B cell (primary cell): ENCODE measurements at regions not wholly inside any gene's neighbourhood (a gene's known extent, or its start where the extent isn't known, plus 50 kb on each side); places are given as distances from the start of the nearest gene placed in this dataset.

ENCODE experiments used
- ATAC-seq: fragments of 200-7000 bp; cut with Tn5 transposase; one replicate; pipeline ENCODE4 v1.10.0; 2021; ENCODE audit warnings: low read depth, mild to moderate bottlenecking, moderate number of reproducible peaks, moderate library complexity
- CTCF ChIA-PET: fragments of 350-600 bp; sonication (Branson Sonifier 250); formaldehyde crosslinking; loops from one replicate; lab custom pipeline; 2021; ENCODE audit warnings: antibody characterized with exemption, inconsistent platforms; lab: Charles Lee
- POLR2A ChIA-PET: fragments of 350-600 bp; sonication (Branson Sonifier 250); formaldehyde crosslinking; loops from one replicate; lab custom pipeline; 2021; ENCODE audit warnings: antibody characterized with exemption; lab: Charles Lee
- DNase-seq: peaks from one replicate; pipeline ENCODE4 v3.0.0; 2013
- H2AFZ ChIP-seq: 2 replicates; pipeline ENCODE4 v1.6.1; 2012; ENCODE audit warnings: mild to moderate bottlenecking, low read depth, low read length; ENCODE audit not compliant: insufficient read depth, poor library complexity, severe bottlenecking
- H3K27ac ChIP-seq, 2 donors: 1 replicate in 1 of 2; 2 replicates in 1 of 2; pipeline ENCODE4 v1.5.1; 2012 to 2013; ENCODE audit warnings: low read length in 2 of 2, mild to moderate bottlenecking in 2 of 2, moderate library complexity in 1 of 2
- H3K27me3 ChIP-seq, 4 experiments: fragments of 200-600 bp in 1 of 4; sonication (generic) in 1 of 4; replicated peaks in 1 of 4; 1 replicate in 2 of 4; 2 replicates in 2 of 4; pipeline versions ENCODE4 v1.6.1 to v1.7.0; 2013 to 2016; ENCODE audit warnings: low read length in 3 of 4, mild to moderate bottlenecking in 2 of 4, mixed read lengths in 1 of 4, moderate library complexity in 1 of 4; ENCODE audit not compliant: insufficient read depth in 4 of 4, control insufficient read depth in 3 of 4; ENCODE audit errors: control extremely low read depth in 1 of 4
- H3K36me3 ChIP-seq, 2 experiments: replicated peaks in 1 of 2; 1 replicate in 1 of 2; 2 replicates in 1 of 2; pipeline versions ENCODE4 v1.6.1 to v1.7.1; 2013; ENCODE audit warnings: low read length in 1 of 2; ENCODE audit not compliant: insufficient read depth in 2 of 2, control insufficient read depth in 1 of 2; ENCODE audit errors: control extremely low read depth in 1 of 2, extremely low read depth in 1 of 2
- H3K4me1 ChIP-seq, 2 donors: fragments of 200-600 bp in 1 of 2; sonication (generic) in 1 of 2; 1 replicate in 1 of 2; 2 replicates in 1 of 2; pipeline versions ENCODE4 v1.5.1 to v1.6.1; 2013 to 2017; ENCODE audit warnings: low read length in 2 of 2; ENCODE audit not compliant: control insufficient read depth in 2 of 2, insufficient read depth in 2 of 2
- H3K4me2 ChIP-seq: replicated peaks from 2 replicates; pipeline ENCODE3; 2012; ENCODE audit warnings: mild to moderate bottlenecking, low read depth, low read length; ENCODE audit not compliant: poor library complexity, severe bottlenecking
- H3K4me3 ChIP-seq, 5 experiments: fragments of 200-600 bp in 1 of 5; sonication (generic) in 1 of 5; 1 replicate in 3 of 5; 2 replicates in 2 of 5; pipeline versions ENCODE4 v1.5.1 to v1.7.0; 2011 to 2016; ENCODE audit warnings: low read length in 4 of 5, mild to moderate bottlenecking in 4 of 5, low read depth in 2 of 5, control low read depth in 1 of 5, moderate library complexity in 1 of 5; ENCODE audit not compliant: insufficient read depth in 1 of 5; ENCODE audit errors: control extremely low read depth in 1 of 5, extremely low read depth in 1 of 5
- H3K79me2 ChIP-seq: fragments of 200-600 bp; sonication (generic); one replicate; pipeline ENCODE4 v1.6.0; 2016; ENCODE audit warnings: low read length; ENCODE audit not compliant: control insufficient read depth, insufficient read depth
- H3K9ac ChIP-seq: fragments of 200-600 bp; sonication (generic); 2 replicates; pipeline ENCODE4 v1.6.1; 2017; ENCODE audit warnings: mild to moderate bottlenecking, low read length, moderate library complexity
- H3K9me3 ChIP-seq, 3 donors: one replicate each; pipeline versions ENCODE4 v1.6.1 to v1.7.1; 2013; ENCODE audit warnings: low read length in 2 of 3; ENCODE audit not compliant: control insufficient read depth in 2 of 3, insufficient read depth in 1 of 3; ENCODE audit errors: control extremely low read depth in 1 of 3
- H4K20me1 ChIP-seq: 2 replicates; pipeline ENCODE4 v1.6.0; 2012; ENCODE audit warnings: mild to moderate bottlenecking, low read length; ENCODE audit not compliant: insufficient read depth, control insufficient read depth, poor library complexity, severe bottlenecking
- H3K27ac Mint-ChIP-seq: one replicate; pipeline ENCODE4 v1.8.0; 2021; ENCODE audit warnings: mixed read lengths
- H3K27me3 Mint-ChIP-seq: one replicate; pipeline ENCODE4 v1.8.0; 2021; ENCODE audit warnings: mixed read lengths
- H3K4me1 Mint-ChIP-seq: one replicate; pipeline ENCODE4 v1.8.0; 2021; ENCODE audit warnings: mixed read lengths
- H3K4me3 Mint-ChIP-seq: one replicate; pipeline ENCODE4 v1.8.0; 2021; ENCODE audit warnings: mixed read lengths
- H3K9me3 Mint-ChIP-seq: one replicate; pipeline ENCODE4 v1.8.0; 2022; ENCODE audit warnings: mixed read lengths; ENCODE audit not compliant: insufficient read depth
- EZH2 ChIP-seq: IDR thresholded peaks from 2 replicates; pipeline ENCODE4 v1.6.1; 2012; ENCODE audit warnings: borderline replicate concordance, low read depth, mild to moderate bottlenecking, moderate library complexity, low read length; ENCODE audit not compliant: insufficient read depth, poor library complexity, severe bottlenecking
- WGBS: methylation state at CpG from one replicate; pipeline ENCODE4 v1.1.5; 2013; ENCODE audit warnings: missing lambda C conversion rate; ENCODE audit not compliant: insufficient coverage; 5-methylcytosine and 5-hydroxymethylcytosine counted together
- intact Hi-C: fragments of 100-400 bp; cut with micrococcal nuclease; formaldehyde crosslinking; loops from one replicate; pipeline ENCODE4 v1.10.0; 2022
- TF ChIP-seq, protein P1 (sequence below): fragments of 200-600 bp; IDR thresholded peaks from one replicate; pipeline ENCODE4 v1.8.0; 2022; ENCODE audit warnings: antibody characterized with exemption, mild to moderate bottlenecking

DNA sequence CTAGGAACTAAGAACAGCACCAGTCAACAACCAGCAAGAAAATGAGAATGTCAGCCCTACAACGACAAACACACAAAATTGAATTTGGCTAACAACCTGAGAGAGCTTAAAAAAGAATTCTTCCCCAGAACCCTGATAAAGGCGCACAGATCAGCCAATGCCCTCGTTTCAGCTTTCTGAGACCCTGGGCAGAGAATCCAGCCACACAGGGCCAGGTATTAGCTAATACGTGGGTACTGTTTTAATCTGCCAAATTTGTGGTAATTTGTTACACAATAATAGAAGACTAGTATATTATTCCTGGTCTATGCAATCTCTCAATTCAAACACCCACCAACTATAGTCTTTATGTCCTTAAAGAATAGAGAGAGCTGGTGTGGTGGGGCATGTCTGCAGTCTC is 291.6 kb upstream of the GADL1 start:
- Mint-ChIP-seq H3K27me3 (peaks cover 8% of the 10 kb centered on the region), H3K9me3 (no peaks in the 10 kb centered on the region), H3K4me3 (no peak overlapping the region), H3K4me1 (no peaks in the 10 kb centered on the region), H3K27ac (no peak overlapping the region)
- DNase-seq (no peak), ATAC-seq (no peak)
- no peaks in the 10 kb centered on the region for H3K36me3 ChIP-seq
- intact Hi-C loops, result loop anchor here (10.0 kb wide), 1 partner anchor 89 kb away; no protein-coding TSS in a partner anchor
- peaks cover 0 to 13% (median 0%) of the 10 kb centered on the region in 3 donors for H3K9me3 ChIP-seq
- ChIA-PET CTCF (no interaction called here), POLR2A (no interaction called here)
- H3K27ac ChIP-seq, result no peak overlapping the region
- WGBS, result no CpG with 5 or more reads among the region's 4 CpGs
- H3K4me3 ChIP-seq, result no peak overlapping the region
- H4K20me1 ChIP-seq, result no peaks in the 10 kb centered on the region
- no peaks in the 10 kb centered on the region for H3K27me3 ChIP-seq
- TF ChIP-seq EZH2, result no peak
- TF ChIP-seq, protein P1, sequence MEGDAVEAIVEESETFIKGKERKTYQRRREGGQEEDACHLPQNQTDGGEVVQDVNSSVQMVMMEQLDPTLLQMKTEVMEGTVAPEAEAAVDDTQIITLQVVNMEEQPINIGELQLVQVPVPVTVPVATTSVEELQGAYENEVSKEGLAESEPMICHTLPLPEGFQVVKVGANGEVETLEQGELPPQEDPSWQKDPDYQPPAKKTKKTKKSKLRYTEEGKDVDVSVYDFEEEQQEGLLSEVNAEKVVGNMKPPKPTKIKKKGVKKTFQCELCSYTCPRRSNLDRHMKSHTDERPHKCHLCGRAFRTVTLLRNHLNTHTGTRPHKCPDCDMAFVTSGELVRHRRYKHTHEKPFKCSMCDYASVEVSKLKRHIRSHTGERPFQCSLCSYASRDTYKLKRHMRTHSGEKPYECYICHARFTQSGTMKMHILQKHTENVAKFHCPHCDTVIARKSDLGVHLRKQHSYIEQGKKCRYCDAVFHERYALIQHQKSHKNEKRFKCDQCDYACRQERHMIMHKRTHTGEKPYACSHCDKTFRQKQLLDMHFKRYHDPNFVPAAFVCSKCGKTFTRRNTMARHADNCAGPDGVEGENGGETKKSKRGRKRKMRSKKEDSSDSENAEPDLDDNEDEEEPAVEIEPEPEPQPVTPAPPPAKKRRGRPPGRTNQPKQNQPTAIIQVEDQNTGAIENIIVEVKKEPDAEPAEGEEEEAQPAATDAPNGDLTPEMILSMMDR, result no peak
- no peaks in the 10 kb centered on the region for H3K4me1 ChIP-seq
- H3K4me2 ChIP-seq, result no peak overlapping the region
- no peak overlapping the region for H2AFZ ChIP-seq
- H3K79me2 ChIP-seq, result no peaks in the 10 kb centered on the region
- no peak overlapping the region for H3K9ac ChIP-seq

DNA sequence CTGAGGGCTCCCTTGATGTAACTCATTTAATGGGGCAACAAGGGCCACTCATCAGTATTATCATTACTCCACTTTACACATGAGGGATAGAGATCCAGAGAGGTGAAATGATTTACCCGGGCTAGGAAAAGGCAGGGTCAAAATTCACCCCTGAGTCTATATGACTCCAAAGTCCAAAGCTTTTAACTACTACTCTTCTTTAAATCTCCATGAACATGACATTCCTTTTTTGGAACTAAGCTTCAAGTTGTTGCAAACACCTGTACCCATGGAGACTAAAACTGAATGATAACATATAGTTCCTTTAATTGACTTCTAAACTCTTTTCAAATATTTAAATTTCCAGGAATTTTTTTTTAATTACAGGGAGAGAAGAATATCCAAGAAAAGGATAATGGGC is 292.9 kb upstream of the GADL1 start:
- no peak for TF ChIP-seq EZH2
- TF ChIP-seq, protein P1, result no peak
- no peak overlapping the region for H3K27ac ChIP-seq
- H4K20me1 ChIP-seq, result no peaks in the 10 kb centered on the region
- H3K4me1 ChIP-seq, result no peaks in the 10 kb centered on the region
- no peak overlapping the region for H3K4me3 ChIP-seq
- no peak overlapping the region for H3K4me3 Mint-ChIP-seq
- peaks cover 0 to under 1% (median 0%) of the 10 kb centered on the region in 3 donors for H3K9me3 ChIP-seq
- ChIA-PET CTCF (no interaction called here), POLR2A (no interaction called here)
- no peaks in the 10 kb centered on the region for H3K36me3 ChIP-seq
- H3K9me3 Mint-ChIP-seq, result no peaks in the 10 kb centered on the region
- no peak overlapping the region for H2AFZ ChIP-seq
- H3K27me3 ChIP-seq, result no peaks in the 10 kb centered on the region
- intact Hi-C loops, result loop anchor here (10.0 kb wide), 1 partner anchor 87 kb away; no protein-coding TSS in a partner anchor
- no peak overlapping the region for H3K27ac Mint-ChIP-seq
- H3K4me2 ChIP-seq, result no peak overlapping the region
- no peak overlapping the region for H3K9ac ChIP-seq
- H3K4me1 Mint-ChIP-seq, result no peaks in the 10 kb centered on the region
- ATAC-seq (no peak), DNase-seq (no peak)
- H3K79me2 ChIP-seq, result no peaks in the 10 kb centered on the region
- no CpG with 5 or more reads among the region's 1 CpG for WGBS
- peaks cover 8% of the 10 kb centered on the region for H3K27me3 Mint-ChIP-seq
